ENCODE measurements at regions not wholly inside any gene's neighbourhood (a gene's known extent, or its start where the extent isn't known, plus 50 kb on each side); places are given as distances from the start of the nearest gene placed in this dataset.

DNA sequence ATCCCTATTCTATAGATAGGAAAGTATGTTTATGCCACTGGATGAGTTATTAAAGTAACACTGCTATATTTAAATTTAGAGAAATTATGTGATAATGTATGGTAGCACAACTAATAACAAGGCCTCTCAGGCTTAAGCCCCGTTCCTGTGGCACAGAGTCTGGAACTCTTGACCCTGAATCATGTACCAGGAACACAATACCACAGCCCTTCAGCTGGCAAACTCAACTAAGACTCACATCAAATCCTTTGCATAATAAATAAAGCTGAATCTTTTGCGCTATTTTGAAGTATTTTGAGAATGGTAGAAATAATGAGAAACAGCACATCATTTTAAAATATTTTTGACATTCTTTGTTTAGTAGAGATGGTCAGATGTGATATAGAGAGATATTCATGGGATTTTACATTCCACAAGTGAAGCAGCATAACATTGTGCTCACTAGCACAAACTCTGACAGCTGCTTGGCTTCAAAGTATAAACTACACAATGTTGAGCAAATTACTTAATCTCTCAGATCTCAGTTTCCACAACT is 478.4 kb upstream of the FAM241A start:
- DNase-seq (ENCODE audit: extremely low spot score) = no peak

GRCh38 chr4:111671756-111672155 is 473.5 kb upstream of the FAM241A start:
- TF ChIP-seq CTCF (IDR thresholded peaks at IDR 0.05; ENCODE audit: control extremely low read depth, extremely low read depth, low read depth, missing control alignments) = no peak
- ChIA-PET POLR2A (no interaction called here), CTCF (interaction anchor here (1.1 kb wide), 1 partner anchor 291 kb away, joined by 3 read pairs; no protein-coding TSS in a partner anchor)
- no peak for DNase-seq (ENCODE audit: extremely low spot score)

More for the DNA sequence above, 478.4 kb upstream of the FAM241A start:
- ChIA-PET POLR2A (no interaction called here), CTCF (interaction anchor here (1.2 to 2.2 kb wide), 2 partner anchors 11 to 13 kb away, joined by 3 to 12 read pairs; no protein-coding TSS in a partner anchor)
- TF ChIP-seq CTCF (IDR thresholded peaks at IDR 0.05; ENCODE audit: control extremely low read depth, extremely low read depth, low read depth, missing control alignments) = no peak

DNA sequence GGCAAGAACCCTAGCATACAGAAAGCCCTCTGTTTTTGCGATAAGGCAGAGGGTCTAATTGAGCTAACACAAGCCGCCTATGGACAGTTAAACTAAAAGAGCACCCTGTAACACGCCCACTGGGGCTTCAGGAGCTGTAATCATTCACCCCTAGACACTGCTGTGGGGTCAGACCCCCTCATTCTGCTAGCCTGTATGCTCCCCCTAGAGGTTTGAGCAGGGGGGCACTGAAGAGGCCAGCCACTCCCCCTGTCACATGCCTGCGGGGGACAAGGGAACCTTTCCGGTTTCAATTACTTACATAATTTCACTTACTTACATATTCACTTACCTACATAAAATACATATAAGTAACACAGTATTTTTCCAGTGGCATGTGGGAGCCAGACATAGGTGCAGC is 469.5 kb upstream of the FAM241A start:
- ChIA-PET POLR2A (no interaction called here), CTCF (interaction anchor here (1.0 to 1.5 kb wide), 2 partner anchors 10 to 17 kb away, joined by 3 read pairs; no protein-coding TSS in a partner anchor)
- no peak for TF ChIP-seq CTCF (IDR thresholded peaks at IDR 0.05; ENCODE audit: control extremely low read depth, extremely low read depth, low read depth, missing control alignments)
- no peak for DNase-seq (ENCODE audit: extremely low spot score)

DNA sequence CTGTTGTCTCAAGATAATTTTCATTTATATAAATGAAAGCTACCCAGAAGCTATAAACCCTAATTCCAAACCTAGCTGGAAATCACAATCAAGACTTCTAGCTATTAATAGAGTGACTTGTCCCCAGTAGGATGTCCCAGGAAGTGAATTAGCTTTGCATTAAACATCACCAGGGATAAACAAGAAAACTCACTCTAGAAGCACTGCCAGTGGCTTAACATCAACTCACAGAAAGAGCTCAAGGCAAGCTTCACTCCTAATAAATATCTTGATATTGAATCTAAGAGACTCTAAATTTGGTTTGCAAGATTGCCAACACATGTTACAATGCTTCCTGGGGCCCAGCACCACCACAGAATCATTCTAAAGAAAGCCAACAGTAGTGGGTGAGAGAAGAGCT is 468.7 kb upstream of the FAM241A start:
- DNase-seq (ENCODE audit: extremely low spot score) = no peak
- no peak for TF ChIP-seq CTCF (IDR thresholded peaks at IDR 0.05; ENCODE audit: control extremely low read depth, extremely low read depth, low read depth, missing control alignments)
- ChIA-PET CTCF (interaction anchor here (0.6 to 2.8 kb wide), 6 partner anchors 9 to 67 kb away, joined by 3 to 12 read pairs (median 4); no protein-coding TSS in a partner anchor), POLR2A (no interaction called here)

DNA sequence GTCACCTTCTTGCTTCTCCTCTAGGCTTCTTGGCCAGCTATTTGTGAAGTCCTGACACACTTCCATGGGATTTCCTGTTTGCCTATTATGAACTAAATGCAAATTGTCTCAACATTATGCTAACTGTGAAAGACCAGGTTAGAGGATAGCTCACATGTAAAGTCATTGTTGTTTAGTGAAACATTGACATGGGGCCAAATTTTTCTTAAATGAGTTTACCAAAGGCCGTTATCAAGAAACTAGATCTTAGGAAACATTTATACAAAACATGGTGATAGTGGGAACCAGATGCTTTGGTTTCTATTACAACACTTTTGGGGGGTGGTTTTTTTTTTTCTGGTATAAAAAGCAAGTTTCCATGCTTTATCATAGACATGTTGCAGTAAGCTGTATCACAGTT is 466.8 kb upstream of the FAM241A start:
- DNase-seq (ENCODE audit: extremely low spot score) = no peak
- no peak for TF ChIP-seq CTCF (IDR thresholded peaks at IDR 0.05; ENCODE audit: control extremely low read depth, extremely low read depth, low read depth, missing control alignments)
- POLR2A ChIA-PET = no interaction called here
- CTCF ChIA-PET = interaction anchor here (1.2 to 2.8 kb wide), 3 partner anchors 11 to 353 kb away, joined by 3 to 12 read pairs (median 4); no protein-coding TSS in a partner anchor

GRCh38 chr4:111678908-111679307 is 466.3 kb upstream of the FAM241A start:
- no peak for TF ChIP-seq CTCF (IDR thresholded peaks at IDR 0.05; ENCODE audit: control extremely low read depth, extremely low read depth, low read depth, missing control alignments)
- CTCF ChIA-PET = interaction anchor here (1.1 to 2.8 kb wide), 3 partner anchors 9 to 24 kb away, joined by 3 to 12 read pairs (median 3); no protein-coding TSS in a partner anchor
- POLR2A ChIA-PET = no interaction called here
- no peak for DNase-seq (ENCODE audit: extremely low spot score)
